PFSK-1 (cell line): ENCODE measurements at regions not wholly inside any gene's neighbourhood (a gene's known extent, or its start where the extent isn't known, plus 50 kb on each side); places are given as distances from the start of the nearest gene placed in this dataset.

Experiments
- POLR2AphosphoS5 ChIP-seq: IDR thresholded peaks from 2 replicates; pipeline ENCODE4 v1.6.1; 2012; ENCODE audit warnings: low read depth, mild to moderate bottlenecking, control low read depth, low read length, moderate library complexity
- SIN3A ChIP-seq: IDR thresholded peaks from 2 replicates; pipeline ENCODE4 v1.6.1; 2012; ENCODE audit warnings: mild to moderate bottlenecking, low read length, moderate library complexity, borderline replicate concordance; ENCODE audit not compliant: insufficient read depth
- TAF1 ChIP-seq: IDR thresholded peaks from 2 replicates; pipeline ENCODE4 v1.6.1; 2012; ENCODE audit warnings: low read length, control low read depth, borderline replicate concordance; ENCODE audit not compliant: insufficient read depth
- TF ChIP-seq, protein P1 (sequence below), 2 experiments: IDR thresholded peaks; 2 replicates each; pipeline versions ENCODE4 v1.6.1 to v1.8.0; 2011 to 2012; ENCODE audit warnings: low read depth in 2 of 2, low read length in 2 of 2, control low read depth in 1 of 2, inconsistent platforms in 1 of 2, mild to moderate bottlenecking in 1 of 2, moderate library complexity in 1 of 2; ENCODE audit not compliant: insufficient read depth in 1 of 2

DNA sequence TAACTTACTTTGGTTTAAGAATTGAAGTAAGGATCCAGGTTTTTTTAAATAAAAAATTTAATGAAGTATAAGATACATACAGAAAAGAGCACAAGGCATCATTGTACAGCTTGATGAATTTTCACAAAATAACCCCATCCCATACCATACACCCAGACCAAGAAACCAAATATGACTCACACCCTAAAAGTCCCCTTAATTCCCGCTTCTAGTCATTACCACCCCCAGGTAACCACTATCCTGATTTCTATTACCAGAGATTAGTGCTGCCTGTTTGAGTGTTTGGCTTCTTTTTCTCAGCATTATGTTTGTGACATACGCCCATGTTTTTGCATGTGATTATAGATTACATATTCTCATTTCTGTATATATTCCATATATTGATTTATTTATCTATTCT, 98.5 kb upstream of the HIVEP3 start:
- TF ChIP-seq, protein P1, sequence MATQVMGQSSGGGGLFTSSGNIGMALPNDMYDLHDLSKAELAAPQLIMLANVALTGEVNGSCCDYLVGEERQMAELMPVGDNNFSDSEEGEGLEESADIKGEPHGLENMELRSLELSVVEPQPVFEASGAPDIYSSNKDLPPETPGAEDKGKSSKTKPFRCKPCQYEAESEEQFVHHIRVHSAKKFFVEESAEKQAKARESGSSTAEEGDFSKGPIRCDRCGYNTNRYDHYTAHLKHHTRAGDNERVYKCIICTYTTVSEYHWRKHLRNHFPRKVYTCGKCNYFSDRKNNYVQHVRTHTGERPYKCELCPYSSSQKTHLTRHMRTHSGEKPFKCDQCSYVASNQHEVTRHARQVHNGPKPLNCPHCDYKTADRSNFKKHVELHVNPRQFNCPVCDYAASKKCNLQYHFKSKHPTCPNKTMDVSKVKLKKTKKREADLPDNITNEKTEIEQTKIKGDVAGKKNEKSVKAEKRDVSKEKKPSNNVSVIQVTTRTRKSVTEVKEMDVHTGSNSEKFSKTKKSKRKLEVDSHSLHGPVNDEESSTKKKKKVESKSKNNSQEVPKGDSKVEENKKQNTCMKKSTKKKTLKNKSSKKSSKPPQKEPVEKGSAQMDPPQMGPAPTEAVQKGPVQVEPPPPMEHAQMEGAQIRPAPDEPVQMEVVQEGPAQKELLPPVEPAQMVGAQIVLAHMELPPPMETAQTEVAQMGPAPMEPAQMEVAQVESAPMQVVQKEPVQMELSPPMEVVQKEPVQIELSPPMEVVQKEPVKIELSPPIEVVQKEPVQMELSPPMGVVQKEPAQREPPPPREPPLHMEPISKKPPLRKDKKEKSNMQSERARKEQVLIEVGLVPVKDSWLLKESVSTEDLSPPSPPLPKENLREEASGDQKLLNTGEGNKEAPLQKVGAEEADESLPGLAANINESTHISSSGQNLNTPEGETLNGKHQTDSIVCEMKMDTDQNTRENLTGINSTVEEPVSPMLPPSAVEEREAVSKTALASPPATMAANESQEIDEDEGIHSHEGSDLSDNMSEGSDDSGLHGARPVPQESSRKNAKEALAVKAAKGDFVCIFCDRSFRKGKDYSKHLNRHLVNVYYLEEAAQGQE (IDR thresholded peaks at IDR 0.05; ENCODE audit: insufficient read depth in 1 of 2, low read depth in 2 of 2, low read length in 2 of 2): no peak
- no peak for TF ChIP-seq TAF1
- no peak for TF ChIP-seq POLR2AphosphoS5
- no peak for TF ChIP-seq SIN3A
